HG03378 (cell line): ENCODE measurements at regions not wholly inside any gene's neighbourhood (a gene's known extent, or its start where the extent isn't known, plus 50 kb on each side); places are given as distances from the start of the nearest gene placed in this dataset.
"Not testable (repeated sequence)": the region's sequence is repeated elsewhere in the genome, so short reads cannot be mapped to it uniquely, and the experiment has no call there.

Experiments used
- ATAC-seq: cut with Tn5 transposase; IDR thresholded peaks from one replicate; pipeline ENCODE4 v1.9.1; 2021; ENCODE audit warnings: mild to moderate bottlenecking, moderate library complexity; ENCODE audit not compliant: unreplicated experiment

DNA sequence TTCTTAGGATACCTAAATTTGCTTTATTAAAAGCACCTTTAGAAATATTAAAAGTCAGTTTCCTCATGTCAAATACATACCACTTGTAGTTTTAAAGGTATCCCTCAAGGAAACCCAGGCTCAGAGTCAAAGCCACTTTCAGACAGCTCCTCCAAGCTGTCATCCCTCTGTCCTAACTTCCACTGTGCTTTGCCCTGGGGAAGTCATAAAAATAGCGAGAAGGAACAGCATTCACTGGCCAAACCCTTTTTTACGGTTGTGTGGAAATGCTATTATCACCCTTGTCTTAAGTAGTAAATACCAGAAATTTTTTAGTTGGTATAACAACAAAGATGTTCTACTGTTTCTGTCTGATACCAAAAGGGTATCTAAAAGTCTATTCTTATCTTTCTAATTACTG lies 680.5 kb downstream of the ZEB2 start:
- ATAC-seq, result no peak

DNA sequence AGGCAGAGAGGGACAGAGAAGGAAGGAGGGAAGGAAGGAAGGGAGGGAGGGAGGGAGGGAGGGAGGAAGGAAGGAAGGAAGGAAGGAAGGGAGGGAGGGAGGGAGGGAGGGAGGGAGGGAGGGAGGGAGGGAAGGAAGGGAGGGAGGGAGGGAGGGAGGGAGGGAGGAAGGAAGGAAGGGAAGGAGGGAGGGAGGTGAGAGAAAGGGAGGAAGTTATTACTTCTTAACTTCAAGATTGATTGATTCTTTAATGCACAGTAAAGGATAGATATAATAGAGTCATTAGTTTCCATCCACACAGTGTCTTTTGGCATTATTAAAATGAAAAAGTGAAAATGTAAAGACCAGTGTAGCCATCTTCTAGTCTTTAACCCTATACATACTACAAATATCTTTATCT lies 682.9 kb downstream of the ZEB2 start:
- ATAC-seq, result not testable (repeated sequence)

DNA sequence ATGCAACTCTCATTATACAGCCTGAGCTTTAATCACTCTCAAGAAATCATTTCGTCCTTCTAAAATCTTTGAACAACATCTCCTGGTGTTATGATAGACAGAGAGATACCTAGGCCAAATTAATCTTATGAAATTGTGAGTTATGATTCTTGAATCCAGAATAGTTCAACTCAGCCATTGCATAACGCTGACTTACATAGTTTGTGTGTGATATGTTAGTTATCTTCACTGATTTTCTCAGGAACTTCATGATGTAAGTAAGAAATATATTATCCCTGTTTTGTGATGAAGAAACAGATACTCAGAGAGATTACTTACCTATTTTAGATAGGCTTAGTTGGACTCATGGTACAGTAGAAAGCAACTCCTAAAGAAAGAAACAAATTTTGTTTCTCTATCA lies 684.4 kb downstream of the ZEB2 start:
- ATAC-seq, result no peak

DNA sequence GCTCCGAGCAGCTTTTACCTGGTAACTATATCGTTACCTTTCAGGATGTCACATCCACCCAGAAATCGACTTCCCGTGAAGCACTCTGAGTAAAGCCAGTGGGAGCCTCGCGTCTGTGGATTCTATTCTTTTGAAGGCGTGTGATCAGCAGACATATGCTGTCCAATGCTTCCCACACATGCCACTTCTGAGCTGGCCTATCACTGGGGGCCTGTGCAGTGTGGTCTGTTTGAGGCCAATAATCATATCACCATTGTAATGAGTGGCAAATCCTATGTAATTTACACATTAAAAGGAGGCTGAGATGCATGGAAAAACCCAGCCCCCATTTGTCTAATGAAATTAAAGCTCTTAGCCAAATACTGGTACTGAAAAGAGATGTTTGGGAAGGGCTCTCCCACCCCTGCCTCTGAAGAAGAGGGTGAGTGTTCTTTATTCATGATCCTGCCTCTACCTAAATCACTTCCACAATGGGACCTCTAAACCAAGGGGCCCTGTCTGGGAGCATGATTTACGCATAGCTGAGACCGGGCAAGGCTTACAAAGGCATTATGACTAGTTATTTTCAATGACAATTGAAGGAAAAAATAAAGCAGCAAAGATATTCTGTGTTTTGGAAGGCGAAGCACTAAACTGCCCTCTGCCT lies 686.8 kb downstream of the ZEB2 start:
- ATAC-seq, result no peak

DNA sequence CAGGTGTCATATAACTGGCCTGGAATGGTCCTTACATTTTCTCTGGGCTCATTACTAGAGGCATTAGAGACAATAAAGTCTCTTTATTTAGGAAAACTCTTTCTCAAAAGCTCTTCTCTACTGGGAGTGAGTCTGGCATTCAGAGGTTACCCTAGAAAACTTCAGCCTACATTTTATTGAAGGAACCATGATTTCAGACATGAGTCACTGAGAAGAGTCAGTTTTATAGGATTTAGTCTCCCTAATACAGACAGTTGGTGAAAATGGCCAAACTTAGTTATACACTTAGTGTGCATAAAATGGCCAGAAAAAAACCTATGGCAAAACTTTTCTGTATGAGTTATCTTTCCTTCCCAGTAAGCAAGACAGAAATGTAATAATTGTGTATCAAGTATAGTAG lies 689.4 kb downstream of the ZEB2 start:
- no peak for ATAC-seq

DNA sequence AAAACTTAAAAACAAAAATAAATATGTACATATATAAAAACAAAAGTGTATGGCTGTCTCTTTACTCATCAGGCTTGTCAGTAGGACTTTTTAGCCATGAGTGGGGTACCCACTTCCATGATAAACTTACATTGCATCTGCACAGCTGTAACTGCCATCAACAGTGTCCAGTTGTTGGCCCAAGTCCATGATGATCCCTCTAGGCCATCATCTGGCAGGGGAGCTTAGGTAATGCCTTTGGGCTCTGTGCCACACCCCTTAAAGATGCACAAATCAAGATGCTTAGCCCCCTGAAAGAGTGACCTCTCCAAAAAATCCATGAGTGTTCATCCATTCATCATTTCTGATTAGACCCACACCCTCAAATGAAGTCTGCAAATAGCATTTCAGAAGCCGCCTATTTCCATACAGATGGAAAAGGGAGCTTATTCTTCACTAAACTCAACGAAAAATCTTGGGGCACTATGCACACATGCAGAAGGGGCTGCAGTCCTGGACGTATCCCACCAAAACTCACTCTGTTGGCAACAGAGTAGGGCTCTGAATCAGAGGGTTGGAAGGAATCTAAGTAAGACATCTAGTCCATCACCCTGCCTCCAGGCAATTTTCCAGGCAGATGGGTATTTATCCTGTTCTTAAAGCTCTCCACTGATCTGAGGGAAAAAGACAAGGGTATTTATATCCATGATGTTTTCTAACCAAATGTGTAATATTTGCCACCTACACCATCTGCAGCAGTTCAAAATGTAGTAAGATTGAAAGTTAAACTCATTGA lies 691.0 kb downstream of the ZEB2 start:
- ATAC-seq, result no peak

DNA sequence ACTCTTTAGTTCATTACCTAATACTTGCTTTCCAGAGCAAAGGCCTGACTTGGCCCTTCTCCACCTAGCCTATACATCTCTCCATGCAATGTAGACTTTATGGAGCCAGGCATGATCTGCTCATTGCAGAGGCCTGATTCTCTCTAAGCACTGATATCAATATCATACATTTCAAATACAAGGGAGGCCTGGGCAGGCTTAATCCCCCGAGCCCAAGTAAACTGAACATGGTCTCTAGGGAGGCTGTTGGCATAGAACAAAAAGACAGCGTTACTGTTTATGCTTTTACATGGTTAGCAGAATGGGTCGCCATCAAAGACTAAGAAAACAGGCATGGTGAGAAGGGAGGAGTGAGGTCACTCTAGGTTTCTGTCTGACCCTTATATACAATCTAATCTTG lies 695.1 kb downstream of the ZEB2 start:
- no peak for ATAC-seq

DNA sequence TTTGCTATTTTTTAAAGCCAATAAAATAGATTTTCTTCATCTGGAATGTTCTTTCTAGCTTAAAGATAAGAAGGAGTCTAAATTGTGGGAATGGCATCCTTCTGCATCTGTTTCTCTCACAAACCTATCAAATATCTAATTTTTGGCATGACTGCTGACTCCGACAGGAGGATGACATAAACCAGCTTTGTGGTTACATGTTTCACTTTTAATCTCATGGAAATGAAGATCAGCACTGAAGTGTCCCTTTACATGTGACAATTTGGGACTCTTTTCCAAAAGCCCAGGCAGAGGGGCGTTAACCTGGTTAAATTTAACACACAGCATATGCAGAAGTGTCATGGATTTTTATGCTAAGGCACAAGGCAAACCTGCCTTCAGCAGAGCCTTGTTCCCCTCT lies 694.7 kb downstream of the ARHGAP15 start:
- no peak for ATAC-seq

DNA sequence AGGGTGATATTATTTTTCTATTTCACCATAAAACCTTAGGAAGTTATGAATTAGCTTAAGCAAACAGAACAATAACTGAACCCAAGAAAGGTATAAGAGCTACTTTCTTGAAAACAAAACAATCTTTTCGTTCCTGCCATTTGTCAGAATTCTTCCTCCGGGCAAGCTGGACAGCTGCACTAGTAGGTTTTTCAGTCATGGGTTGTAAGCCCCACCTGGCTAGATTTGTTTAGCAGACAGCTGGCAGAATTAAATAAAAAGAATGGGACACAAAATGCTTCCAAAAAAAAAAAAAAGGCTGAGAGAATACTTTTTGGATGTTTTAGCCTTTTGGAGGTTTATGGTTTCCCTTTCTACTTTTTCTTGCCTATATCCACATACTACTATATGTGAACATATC lies 694.1 kb downstream of the ARHGAP15 start:
- no peak for ATAC-seq

DNA sequence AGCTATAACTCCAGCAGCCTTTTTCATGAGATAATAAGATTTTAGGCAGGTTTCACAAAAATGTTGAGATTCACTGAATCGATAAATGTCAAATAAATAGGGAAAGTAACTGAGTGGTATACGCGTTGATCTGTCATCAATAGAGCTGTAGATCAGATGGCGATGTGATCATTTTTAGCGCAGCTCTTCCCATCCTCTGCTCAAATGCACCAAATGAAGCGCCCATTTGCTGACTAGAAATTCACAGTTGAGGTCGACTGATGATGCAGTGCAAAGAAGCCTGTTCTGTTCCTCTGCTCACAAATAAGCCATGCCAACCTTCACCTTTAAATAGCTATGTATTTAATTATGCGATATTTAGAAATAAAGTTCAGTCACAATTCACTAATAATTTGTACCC lies 693.5 kb downstream of the ARHGAP15 start:
- no peak for ATAC-seq

DNA sequence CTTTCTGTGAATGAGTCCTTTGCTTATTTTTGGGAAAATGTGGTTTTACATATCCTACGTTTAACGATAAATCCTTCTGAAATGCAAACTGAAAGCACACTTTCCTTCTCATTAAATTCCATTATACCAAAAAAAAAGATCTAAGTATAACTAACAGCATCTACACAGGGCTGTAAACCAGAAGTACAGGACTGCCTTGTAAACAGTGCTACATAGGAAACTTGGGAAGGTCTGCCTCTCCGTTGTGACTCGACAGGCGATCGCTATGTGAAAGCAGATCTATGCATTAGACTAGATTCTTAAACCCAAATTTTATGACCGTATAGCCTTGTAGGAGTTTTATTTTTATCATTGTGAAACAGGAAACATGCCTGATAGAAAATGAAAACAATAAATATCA lies 690.5 kb downstream of the ARHGAP15 start:
- no peak for ATAC-seq

DNA sequence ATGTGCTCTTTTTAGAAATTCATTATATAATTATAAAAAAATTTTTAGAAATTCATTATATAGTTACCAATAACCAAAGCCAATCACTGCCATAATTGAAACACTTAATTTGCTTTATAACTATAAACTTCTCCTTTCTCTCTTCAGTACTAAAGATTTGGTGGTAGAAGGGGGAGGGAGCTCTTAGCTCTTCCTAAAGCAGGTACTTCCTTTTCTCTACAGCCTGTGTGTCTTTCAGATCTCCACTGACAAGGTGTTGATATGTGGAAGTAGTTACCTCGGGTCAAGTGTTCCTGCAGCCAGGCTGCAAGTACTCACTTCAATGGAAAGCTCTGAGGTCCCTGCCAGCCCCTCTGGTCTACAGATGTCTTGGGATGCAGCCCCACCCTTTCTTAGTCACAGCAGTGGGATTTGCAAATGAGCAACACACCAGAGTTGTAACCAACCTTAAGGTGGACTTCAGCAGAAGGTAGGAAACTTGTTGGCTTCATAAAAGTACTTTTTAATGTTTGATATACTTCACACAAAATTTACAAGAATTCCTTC lies 690.0 kb downstream of the ARHGAP15 start:
- no peak for ATAC-seq
